Glutamatergic neuron (in vitro differentiated cells): ENCODE measurements at regions not wholly inside any gene's neighbourhood (a gene's known extent, or its start where the extent isn't known, plus 50 kb on each side); places are given as distances from the start of the nearest gene placed in this dataset.
A peak's percentile ranks its signal among the peaks of the same experiment; 100 is the strongest.

Experiments used
- DNase-seq: peaks from one replicate; pipeline ENCODE4 v3.0.0; 2022
- H3K27ac Mint-ChIP-seq: one replicate; pipeline ENCODE4 v1.8.0; 2020; ENCODE audit warnings: mild to moderate bottlenecking, mixed read lengths, inconsistent platforms; ENCODE audit not compliant: unreplicated experiment
- H3K27me3 Mint-ChIP-seq: one replicate; pipeline ENCODE4 v1.8.0; 2020; ENCODE audit warnings: mild to moderate bottlenecking, moderate library complexity, mixed read lengths, inconsistent platforms; ENCODE audit not compliant: unreplicated experiment
- H3K36me3 Mint-ChIP-seq: one replicate; pipeline ENCODE4 v1.8.0; 2020; ENCODE audit warnings: mild to moderate bottlenecking, mixed read lengths, inconsistent platforms; ENCODE audit not compliant: unreplicated experiment
- H3K4me1 Mint-ChIP-seq: one replicate; pipeline ENCODE4 v1.8.0; 2020; ENCODE audit warnings: mild to moderate bottlenecking, low read depth, mixed read lengths, inconsistent platforms; ENCODE audit not compliant: unreplicated experiment
- H3K4me3 Mint-ChIP-seq: one replicate; pipeline ENCODE4 v1.8.0; 2020; ENCODE audit warnings: mild to moderate bottlenecking, mixed read lengths, inconsistent platforms; ENCODE audit not compliant: unreplicated experiment
- H3K9me3 Mint-ChIP-seq: one replicate; pipeline ENCODE4 v1.8.0; 2020; ENCODE audit warnings: mild to moderate bottlenecking, moderate library complexity, mixed read lengths, inconsistent platforms; ENCODE audit not compliant: unreplicated experiment
- CTCF ChIP-seq: fragments of 200-600 bp; sonication (generic); IDR thresholded peaks from one replicate; pipeline ENCODE4 v1.5.0; 2021; ENCODE audit not compliant: partially characterized antibody, unreplicated experiment

DNA sequence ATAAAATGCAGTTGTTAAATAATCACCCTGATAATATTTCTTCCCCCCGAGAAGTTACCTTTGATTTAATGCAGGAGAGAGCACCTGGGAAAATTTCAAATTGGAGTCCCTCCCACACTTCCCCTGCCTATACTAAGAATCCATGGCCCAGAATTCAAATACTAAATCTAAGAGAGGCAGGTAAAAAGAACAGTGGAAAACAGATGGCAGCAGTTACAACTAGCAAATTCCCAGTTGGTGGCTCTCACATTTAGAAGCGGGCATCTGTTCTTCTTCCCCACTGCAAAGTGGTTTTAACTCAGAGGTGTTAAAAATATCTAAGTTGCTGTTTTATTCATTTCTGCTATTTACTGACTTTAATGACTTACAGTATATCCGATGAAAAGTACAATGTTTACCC lies 210.4 kb upstream of the ELAVL2 start:
- Mint-ChIP-seq H3K4me3 (peak overlapping the region; percentile 47), H3K4me1 (peaks cover 58% of the 10 kb centered on the region), H3K27me3 (peaks cover 7% of the 10 kb centered on the region), H3K27ac (peak overlapping the region; percentile 92), H3K36me3 (no peaks in the 10 kb centered on the region), H3K9me3 (peaks cover 9% of the 10 kb centered on the region)
- no peak for DNase-seq
- no peak for TF ChIP-seq CTCF

DNA sequence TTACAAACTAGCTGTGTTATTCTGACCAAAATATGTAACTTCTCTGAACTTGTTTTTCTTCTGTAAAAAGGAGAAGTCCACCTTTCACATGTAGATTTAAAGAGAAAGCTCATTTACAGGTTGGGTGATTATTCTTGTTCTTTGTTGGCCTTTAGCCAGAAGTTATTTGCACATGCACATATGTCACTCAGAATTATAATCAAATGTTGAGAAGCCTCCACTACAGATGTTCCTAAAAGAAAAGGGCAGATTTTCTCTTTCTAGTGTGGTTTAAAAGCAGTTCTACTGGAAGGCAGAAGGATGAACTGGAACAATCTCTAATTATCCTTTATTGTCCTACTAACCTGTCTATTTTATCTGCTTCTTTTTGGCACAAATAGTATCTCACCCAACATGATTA lies 209.8 kb upstream of the ELAVL2 start:
- H3K27ac Mint-ChIP-seq, result peak overlapping the region; percentile 92
- no peaks in the 10 kb centered on the region for H3K36me3 Mint-ChIP-seq
- no peak for TF ChIP-seq CTCF
- H3K27me3 Mint-ChIP-seq, result peaks cover 7% of the 10 kb centered on the region
- DNase-seq, result no peak
- H3K4me3 Mint-ChIP-seq, result peak overlapping the region; percentile 47
- H3K4me1 Mint-ChIP-seq, result peaks cover 52% of the 10 kb centered on the region
- H3K9me3 Mint-ChIP-seq, result peaks cover 9% of the 10 kb centered on the region

- no peak for TF ChIP-seq CTCF
- peaks cover 3% of the 10 kb centered on the region for H3K9me3 Mint-ChIP-seq
- peaks cover 2% of the 10 kb centered on the region for H3K27me3 Mint-ChIP-seq
- peak overlapping the region; percentile 88 for H3K27ac Mint-ChIP-seq
- peak overlapping the region; percentile 43 for H3K4me3 Mint-ChIP-seq
- peak; percentile 26 for DNase-seq
- peaks cover 31% of the 10 kb centered on the region for H3K4me1 Mint-ChIP-seq
- H3K36me3 Mint-ChIP-seq, result no peaks in the 10 kb centered on the region
Observed at GRCh38 chr9:24011881-24012280, 185.8 kb upstream of the ELAVL2 start.

- Mint-ChIP-seq H3K27ac (peak overlapping the region; percentile 84), H3K4me3 (peak overlapping the region; percentile 30)
- DNase-seq, result no peak
Observed at GRCh38 chr9:24011009-24011717, 185.1 kb upstream of the ELAVL2 start.

More at GRCh38 chr9:24011009-24011717, 185.1 kb upstream of the ELAVL2 start:
- Mint-ChIP-seq H3K27me3 (peaks cover 2% of the 10 kb centered on the region), H3K9me3 (peaks cover 3% of the 10 kb centered on the region), H3K4me1 (peaks cover 33% of the 10 kb centered on the region), H3K36me3 (no peaks in the 10 kb centered on the region)
- no peak for TF ChIP-seq CTCF
